ENCODE measurements at regions not wholly inside any gene's neighbourhood (a gene's known extent, or its start where the extent isn't known, plus 50 kb on each side); places are given as distances from the start of the nearest gene placed in this dataset.
A peak's percentile ranks its signal among the peaks of the same experiment; 100 is the strongest.

DNA sequence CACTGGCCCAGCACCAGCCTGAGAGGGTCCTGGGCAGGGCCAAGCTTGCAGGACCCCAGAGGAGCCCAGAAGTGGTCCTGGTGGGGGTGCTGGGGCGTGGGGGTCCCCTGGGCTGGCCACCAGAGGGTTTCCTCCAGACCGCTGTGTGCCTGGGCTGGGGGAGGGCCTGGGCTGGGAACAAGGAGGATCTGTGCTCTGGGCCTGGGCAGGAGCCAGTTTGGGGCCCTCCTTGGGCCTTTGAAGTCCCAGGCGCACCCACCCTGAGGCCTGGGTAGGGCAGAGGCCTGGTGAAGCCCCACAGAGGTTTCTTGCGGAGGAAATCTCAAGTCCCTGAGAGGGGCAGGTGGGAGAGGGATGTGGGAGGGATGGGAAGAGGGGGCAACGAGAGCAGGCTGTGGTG lies 63.4 kb upstream of the GPC1 start:
- no peak for TF ChIP-seq CTCF (conservative IDR thresholded peaks at IDR 0.05; ENCODE audit: control insufficient read depth, insufficient read depth, low read depth, low read length)
- DNase-seq (ENCODE audit: low read depth) = no peak
- no peak overlapping the region for H3K4me3 ChIP-seq (ENCODE audit: control insufficient read depth, low read depth, low read length)

GRCh38 chr2:240373289-240373885 lies 62.1 kb upstream of the GPC1 start:
- no peak for DNase-seq (ENCODE audit: low read depth)
- H3K4me3 ChIP-seq (ENCODE audit: control insufficient read depth, low read depth, low read length) = no peak overlapping the region
- no peak for TF ChIP-seq CTCF (conservative IDR thresholded peaks at IDR 0.05; ENCODE audit: control insufficient read depth, insufficient read depth, low read depth, low read length)

DNA sequence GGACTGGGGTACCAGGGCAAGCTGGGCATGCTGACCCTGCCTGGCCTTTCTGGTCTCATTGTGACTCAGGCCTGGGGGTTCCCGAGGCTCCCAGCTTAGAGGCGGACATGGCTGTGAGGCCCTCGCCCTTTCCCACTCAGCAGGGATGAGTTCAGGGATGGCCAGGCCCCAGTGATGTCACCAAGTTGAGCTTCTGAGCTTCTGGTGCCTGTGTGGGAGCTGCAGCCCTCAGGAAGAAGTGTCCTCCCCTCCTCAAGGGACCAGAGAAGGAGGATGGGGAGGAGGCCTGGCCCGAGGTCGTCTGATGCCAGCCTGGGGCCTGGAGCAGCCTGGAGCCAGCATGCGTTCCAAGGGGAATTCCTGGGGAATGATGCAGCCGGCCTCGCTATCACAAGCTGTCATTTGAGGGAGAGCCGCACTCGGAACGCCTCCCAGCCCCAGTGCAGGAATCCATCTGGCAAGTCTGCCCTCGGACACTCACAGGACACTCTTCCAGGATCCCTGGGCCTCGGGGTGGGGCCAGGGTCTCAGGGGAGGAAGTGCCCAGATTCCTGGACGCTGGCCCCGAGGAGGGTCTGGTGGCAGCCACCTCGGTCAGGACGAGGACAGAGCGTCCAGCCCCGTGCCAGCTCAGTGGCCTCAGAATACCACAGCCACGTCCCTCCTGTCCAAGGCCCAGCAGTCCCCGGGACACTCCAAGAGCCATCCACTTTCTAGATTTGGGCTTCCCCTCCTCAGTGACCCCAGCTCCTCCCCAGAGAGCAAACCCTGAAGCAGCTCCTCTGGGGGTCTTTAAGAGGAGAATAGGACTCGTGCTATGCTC lies 61.2 kb upstream of the GPC1 start:
- no peak for TF ChIP-seq CTCF (conservative IDR thresholded peaks at IDR 0.05; ENCODE audit: control insufficient read depth, insufficient read depth, low read depth, low read length)
- peak; percentile 79 for DNase-seq (ENCODE audit: low read depth)
- H3K4me3 ChIP-seq (ENCODE audit: control insufficient read depth, low read depth, low read length) = no peak overlapping the region

GRCh38 chr2:240375024-240375645 lies 60.3 kb upstream of the GPC1 start:
- no peak overlapping the region for H3K4me3 ChIP-seq (ENCODE audit: control insufficient read depth, low read depth, low read length)
- no peak for TF ChIP-seq CTCF (conservative IDR thresholded peaks at IDR 0.05; ENCODE audit: control insufficient read depth, insufficient read depth, low read depth, low read length)
- DNase-seq (ENCODE audit: low read depth) = no peak

- no peak for TF ChIP-seq CTCF (conservative IDR thresholded peaks at IDR 0.05; ENCODE audit: control insufficient read depth, insufficient read depth, low read depth, low read length)
- no peak for DNase-seq (ENCODE audit: low read depth)
Measured at GRCh38 chr2:240376739-240377138, 58.7 kb upstream of the GPC1 start.

DNA sequence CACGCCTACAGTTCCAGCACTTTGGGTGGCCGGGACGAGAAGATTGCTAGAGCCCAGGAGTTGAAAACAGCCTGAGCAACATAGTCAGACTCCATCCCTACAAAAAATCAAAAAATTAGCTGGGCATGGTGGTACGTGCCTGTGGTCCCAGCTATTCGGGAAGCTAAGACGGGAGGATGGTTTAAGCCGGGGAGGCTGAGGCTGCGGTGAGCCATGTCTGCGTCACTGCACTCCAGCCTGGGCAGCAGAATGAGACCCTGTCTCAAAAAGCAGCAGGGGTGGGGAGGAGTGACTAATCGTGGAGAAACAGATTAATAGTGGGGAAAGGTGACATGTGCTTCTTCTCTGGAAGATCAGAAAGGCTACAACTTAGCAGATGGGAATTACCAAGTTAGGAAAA lies 58.1 kb upstream of the GPC1 start:
- TF ChIP-seq CTCF (conservative IDR thresholded peaks at IDR 0.05; ENCODE audit: control insufficient read depth, insufficient read depth, low read depth, low read length) = no peak
- DNase-seq (ENCODE audit: low read depth) = no peak
- no peak overlapping the region for H3K4me3 ChIP-seq (ENCODE audit: control insufficient read depth, low read depth, low read length)

More at GRCh38 chr2:240376739-240377138, 58.7 kb upstream of the GPC1 start:
- H3K4me3 ChIP-seq (ENCODE audit: control insufficient read depth, low read depth, low read length) = no peak overlapping the region

All from fibroblast of mammary gland (primary cell).